PFSK-1 (cell line): ENCODE measurements at regions not wholly inside any gene's neighbourhood (a gene's known extent, or its start where the extent isn't known, plus 50 kb on each side); places are given as distances from the start of the nearest gene placed in this dataset.

Source experiments
- POLR2AphosphoS5 ChIP-seq: IDR thresholded peaks from 2 replicates; pipeline ENCODE4 v1.6.1; 2012; ENCODE audit warnings: low read depth, mild to moderate bottlenecking, control low read depth, low read length, moderate library complexity
- REST ChIP-seq, 2 experiments: IDR thresholded peaks; 2 replicates each; pipeline versions ENCODE4 v1.6.1 to v1.8.0; 2011 to 2012; ENCODE audit warnings: low read depth in 2 of 2, low read length in 2 of 2, control low read depth in 1 of 2, inconsistent platforms in 1 of 2, mild to moderate bottlenecking in 1 of 2, moderate library complexity in 1 of 2; ENCODE audit not compliant: insufficient read depth in 1 of 2
- SIN3A ChIP-seq: IDR thresholded peaks from 2 replicates; pipeline ENCODE4 v1.6.1; 2012; ENCODE audit warnings: mild to moderate bottlenecking, low read length, moderate library complexity, borderline replicate concordance; ENCODE audit not compliant: insufficient read depth
- TAF1 ChIP-seq: IDR thresholded peaks from 2 replicates; pipeline ENCODE4 v1.6.1; 2012; ENCODE audit warnings: low read length, control low read depth, borderline replicate concordance; ENCODE audit not compliant: insufficient read depth

DNA sequence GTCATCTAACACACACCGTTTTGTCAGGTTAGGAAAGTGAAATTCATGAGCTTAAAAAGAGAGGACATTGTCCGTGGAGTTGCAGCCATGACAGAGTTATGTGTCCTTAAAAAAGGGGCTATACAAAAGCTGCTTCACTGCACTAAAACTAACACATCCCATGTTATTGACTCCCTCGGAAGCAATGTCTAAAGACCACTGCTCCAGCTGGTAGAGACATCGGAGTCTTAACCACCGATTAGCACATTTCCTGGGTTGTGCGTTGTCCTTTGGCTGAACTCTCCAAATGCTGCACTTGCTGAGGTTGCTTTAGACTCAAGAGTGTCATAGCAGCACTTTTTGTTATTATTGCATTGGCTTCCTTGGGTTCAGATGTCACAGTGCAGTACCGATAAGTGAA is 128.3 kb upstream of the C9orf72 start:
- TF ChIP-seq SIN3A, result no peak
- TF ChIP-seq REST (IDR thresholded peaks at IDR 0.05; ENCODE audit: insufficient read depth in 1 of 2, low read depth in 2 of 2, low read length in 2 of 2), result peak in 1 of 2 experiments; percentile 55; a peak in 2 of 4 replicates
- no peak for TF ChIP-seq POLR2AphosphoS5
- no peak for TF ChIP-seq TAF1
